Liver (tissue), 3 donors: ENCODE measurements at regions not wholly inside any gene's neighbourhood (a gene's known extent, or its start where the extent isn't known, plus 50 kb on each side); places are given as distances from the start of the nearest gene placed in this dataset.

Experiments
- ATF3 ChIP-seq: IDR thresholded peaks from 2 replicates; pipeline ENCODE4 v1.6.1; 2016; ENCODE audit warnings: antibody characterized with exemption
- CTCF ChIP-seq: fragments of 150-350 bp; IDR thresholded peaks from 2 replicates; pipeline ENCODE4 v1.5.1; 2017; ENCODE audit warnings: improper control_type of control experiment, low read depth, low read length; ENCODE audit not compliant: missing input control
- EGR1 ChIP-seq, 2 donors: IDR thresholded peaks; 2 replicates each; pipeline ENCODE4 v1.6.1; 2016 to 2018; ENCODE audit warnings: antibody characterized with exemption in 2 of 2, low read depth in 2 of 2
- GABPA ChIP-seq, 2 donors: IDR thresholded peaks in 1 of 2; conservative IDR thresholded peaks in 1 of 2; 2 replicates each; pipeline ENCODE4 v1.6.1; 2016; ENCODE audit warnings: antibody characterized with exemption in 2 of 2, mild to moderate bottlenecking in 1 of 2, moderate library complexity in 1 of 2
- HNF4A ChIP-seq, 2 donors: conservative IDR thresholded peaks; 2 replicates each; pipeline ENCODE4 v1.6.1; 2016; ENCODE audit warnings: antibody characterized with exemption in 2 of 2, mild to moderate bottlenecking in 2 of 2
- JUND ChIP-seq, 2 donors: IDR thresholded peaks; 2 replicates each; pipeline ENCODE4 v1.6.1; 2016; ENCODE audit warnings: antibody characterized with exemption in 2 of 2
- MAX ChIP-seq: IDR thresholded peaks from 2 replicates; pipeline ENCODE4 v1.6.1; 2016; ENCODE audit warnings: antibody characterized with exemption
- RAD21 ChIP-seq, 2 donors: IDR thresholded peaks; 2 replicates each; pipeline ENCODE4 v1.6.1; 2016; ENCODE audit warnings: antibody characterized with exemption in 2 of 2, mild to moderate bottlenecking in 2 of 2
- REST ChIP-seq: IDR thresholded peaks from 2 replicates; pipeline ENCODE4 v1.6.1; 2016; ENCODE audit warnings: antibody characterized with exemption, mild to moderate bottlenecking
- RXRA ChIP-seq, 2 donors: IDR thresholded peaks; 2 replicates each; pipeline ENCODE4 v1.6.1; 2017 to 2018; ENCODE audit warnings: antibody characterized with exemption in 2 of 2, mild to moderate bottlenecking in 1 of 2
- SP1 ChIP-seq: IDR thresholded peaks from 2 replicates; pipeline ENCODE4 v1.6.1; 2018; ENCODE audit warnings: antibody characterized with exemption, mild to moderate bottlenecking
- TAF1 ChIP-seq: conservative IDR thresholded peaks from 2 replicates; pipeline ENCODE4 v1.6.1; 2016; ENCODE audit warnings: antibody characterized with exemption, mild to moderate bottlenecking
- YY1 ChIP-seq: IDR thresholded peaks from 2 replicates; pipeline ENCODE4 v1.6.1; 2016; ENCODE audit warnings: antibody characterized with exemption, mild to moderate bottlenecking
- ZBTB33 ChIP-seq: IDR thresholded peaks from 2 replicates; pipeline ENCODE4 v1.6.1; 2016; ENCODE audit warnings: antibody characterized with exemption
- donor health status: healthy.
- donor health status: healthy.

GRCh38 chr1:59014827-59015226, 231.0 kb upstream of the JUN start:
- TF ChIP-seq CTCF (no peak), EGR1 (IDR thresholded peaks at IDR 0.05; ENCODE audit: low read depth in 2 of 2) (no peak), ZBTB33 (no peak), MAX (no peak), HNF4A (conservative IDR thresholded peaks at IDR 0.05) (no peak), SP1 (no peak), RXRA (IDR thresholded peaks at IDR 0.05) (no peak), REST (no peak), RAD21 (IDR thresholded peaks at IDR 0.05) (no peak), ATF3 (no peak), JUND (IDR thresholded peaks at IDR 0.05) (no peak), GABPA (IDR thresholded peaks at IDR 0.05 in 1 of 2, conservative IDR thresholded peaks at IDR 0.05 in 1 of 2) (no peak), TAF1 (no peak), YY1 (no peak)
